ENCODE measurements at regions not wholly inside any gene's neighbourhood (a gene's known extent, or its start where the extent isn't known, plus 50 kb on each side); places are given as distances from the start of the nearest gene placed in this dataset.
A peak's percentile ranks its signal among the peaks of the same experiment; 100 is the strongest.
"Not testable (repeated sequence)": the region's sequence is repeated elsewhere in the genome, so short reads cannot be mapped to it uniquely, and the experiment has no call there.

DNA sequence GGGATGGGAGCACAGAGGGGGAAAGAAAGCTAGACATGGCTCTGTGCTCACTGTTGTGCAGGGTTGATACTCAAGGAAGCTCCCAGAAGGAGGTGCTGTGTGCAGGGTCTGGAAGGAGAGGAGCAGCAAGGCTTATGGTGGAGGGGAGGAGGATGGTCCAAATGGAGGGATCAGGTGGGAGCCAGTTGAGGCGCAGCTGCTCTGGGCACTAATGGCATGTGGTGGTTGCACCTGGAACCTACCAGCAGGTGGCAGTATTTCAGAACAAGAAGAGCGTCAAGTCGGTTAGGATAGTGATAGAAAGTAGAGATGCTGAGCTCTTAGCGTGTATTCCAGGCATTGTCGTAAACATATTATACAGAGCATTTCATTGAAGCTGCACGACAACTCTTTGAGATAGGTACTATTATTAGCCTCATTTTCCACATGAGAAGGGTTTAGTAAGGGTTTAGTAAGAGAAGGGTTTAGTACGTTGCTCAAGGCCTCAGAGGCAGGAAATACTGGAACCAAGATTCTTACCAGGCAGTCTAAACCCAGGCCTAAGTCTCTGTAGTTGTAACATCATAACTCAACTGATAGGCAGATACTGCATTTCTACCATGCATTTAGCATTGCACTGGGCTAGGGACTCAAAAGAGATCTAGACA, 223.7 kb downstream of the CYP26B1 start:
- DNase-seq (ENCODE audit: low spot score): peak; percentile 75

- no peak for DNase-seq (ENCODE audit: low spot score)
Observed at GRCh38 chr2:71923143-71923525, 224.5 kb downstream of the CYP26B1 start.

GRCh38 chr2:71922499-71923142, 225.0 kb downstream of the CYP26B1 start:
- DNase-seq (ENCODE audit: low spot score): no peak

- DNase-seq (ENCODE audit: low spot score): no peak
Observed at GRCh38 chr2:71922091-71922490, 225.6 kb downstream of the CYP26B1 start.

- DNase-seq (ENCODE audit: low spot score): not testable (repeated sequence)
Observed at GRCh38 chr2:71920819-71921218, 226.8 kb downstream of the CYP26B1 start.

GRCh38 chr2:71919708-71920107, 228.0 kb downstream of the CYP26B1 start:
- no peak for DNase-seq (ENCODE audit: low spot score)

GRCh38 chr2:71910277-71910676, 237.4 kb downstream of the CYP26B1 start:
- DNase-seq (ENCODE audit: low spot score): no peak

DNA sequence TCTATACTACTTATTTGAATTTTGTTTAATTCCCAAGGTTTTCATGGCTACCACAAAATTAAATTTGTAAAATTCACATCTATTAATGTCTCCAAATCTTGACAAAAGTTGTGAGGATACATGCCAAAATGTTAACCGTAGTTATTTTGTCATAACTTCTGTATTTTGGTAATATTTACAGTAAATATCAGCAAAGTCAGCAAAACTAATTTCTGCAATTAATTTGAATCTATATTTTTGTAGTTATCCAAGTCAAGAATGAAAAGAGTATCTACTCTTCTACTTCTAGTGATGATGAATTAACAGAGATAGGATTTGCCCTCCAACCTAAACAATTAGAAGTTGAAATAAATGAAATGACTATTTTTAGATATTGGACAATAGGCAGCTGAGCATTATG, 238.9 kb downstream of the CYP26B1 start:
- no peak for DNase-seq (ENCODE audit: low spot score)

GRCh38 chr2:71907503-71907902, 240.2 kb downstream of the CYP26B1 start:
- no peak for DNase-seq (ENCODE audit: low spot score)

DNA sequence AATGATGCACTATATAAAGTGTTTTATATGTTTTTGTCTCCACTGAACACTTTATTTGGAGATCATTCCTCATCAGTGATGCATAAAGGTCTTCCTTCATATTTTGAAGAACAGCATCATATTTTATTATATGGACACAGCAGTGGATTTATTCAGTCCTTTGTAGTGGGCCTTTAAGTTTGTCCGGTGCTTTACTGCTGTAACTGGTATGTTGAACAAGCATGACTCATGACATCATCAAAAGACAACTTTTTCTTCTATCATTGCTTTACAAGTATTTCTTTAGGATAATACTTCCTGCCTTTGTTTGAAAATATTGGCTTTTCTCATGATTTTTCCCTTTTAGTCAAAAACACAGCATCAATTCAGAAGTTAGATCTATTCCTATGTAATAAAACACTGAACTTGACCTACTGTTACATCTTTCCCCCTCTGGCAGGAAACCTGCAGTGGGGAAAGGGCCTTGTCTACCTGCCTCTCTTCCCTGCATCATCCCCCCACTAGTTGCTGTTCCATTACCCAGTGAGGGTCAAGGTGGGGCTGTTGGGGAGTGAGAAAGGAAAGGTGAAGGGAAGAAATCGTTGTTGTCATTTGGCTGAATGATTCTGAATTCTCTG, 241.2 kb downstream of the CYP26B1 start:
- DNase-seq (ENCODE audit: low spot score): no peak

- DNase-seq (ENCODE audit: low spot score): no peak
Observed at GRCh38 chr2:71905205-71905604, 242.5 kb downstream of the CYP26B1 start.

DNA sequence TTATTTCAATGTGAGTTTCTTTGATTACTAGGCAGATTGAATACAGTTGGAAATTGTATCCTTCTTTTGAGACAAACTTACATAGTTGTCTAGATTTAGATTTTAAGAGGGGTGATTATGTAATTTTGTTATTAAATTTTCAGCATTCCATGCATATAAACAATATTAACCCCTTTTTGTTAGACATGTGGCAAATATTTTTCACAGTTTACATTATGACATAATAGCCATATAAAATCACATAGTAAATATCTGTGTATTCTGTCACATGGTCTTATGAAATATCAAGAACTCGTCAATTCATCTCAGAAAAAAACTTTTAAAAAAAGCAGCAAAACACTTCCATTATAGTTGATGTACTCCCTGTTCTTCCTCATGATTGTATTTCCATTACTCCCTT, 243.8 kb downstream of the CYP26B1 start:
- no peak for DNase-seq (ENCODE audit: low spot score)

DNA sequence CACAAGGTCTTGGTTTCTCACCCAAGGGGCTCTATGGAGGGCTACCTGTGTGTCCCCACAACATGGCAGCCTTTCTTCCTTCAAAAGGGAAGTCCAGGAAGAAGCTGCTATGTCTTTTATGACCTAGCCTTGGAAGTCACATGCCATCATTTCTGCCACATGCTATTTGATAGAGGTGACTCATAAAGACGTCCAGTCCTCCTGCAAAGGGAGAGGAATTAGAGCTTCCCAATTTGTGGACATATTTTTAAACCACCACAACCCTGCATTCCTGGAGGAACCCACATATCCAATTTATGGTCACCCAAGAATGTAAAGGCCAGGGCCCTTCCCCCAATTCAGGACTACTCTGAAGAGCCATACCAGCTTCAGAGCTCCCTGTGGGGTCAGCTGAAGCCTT, 246.2 kb downstream of the CYP26B1 start:
- DNase-seq (ENCODE audit: low spot score): no peak

GRCh38 chr2:71898851-71899681, 248.6 kb downstream of the CYP26B1 start:
- no peak for DNase-seq (ENCODE audit: low spot score)

GRCh38 chr2:71898375-71898774, 249.3 kb downstream of the CYP26B1 start:
- no peak for DNase-seq (ENCODE audit: low spot score)

GRCh38 chr2:71897836-71898235, 249.8 kb downstream of the CYP26B1 start:
- no peak for DNase-seq (ENCODE audit: low spot score)

DNA sequence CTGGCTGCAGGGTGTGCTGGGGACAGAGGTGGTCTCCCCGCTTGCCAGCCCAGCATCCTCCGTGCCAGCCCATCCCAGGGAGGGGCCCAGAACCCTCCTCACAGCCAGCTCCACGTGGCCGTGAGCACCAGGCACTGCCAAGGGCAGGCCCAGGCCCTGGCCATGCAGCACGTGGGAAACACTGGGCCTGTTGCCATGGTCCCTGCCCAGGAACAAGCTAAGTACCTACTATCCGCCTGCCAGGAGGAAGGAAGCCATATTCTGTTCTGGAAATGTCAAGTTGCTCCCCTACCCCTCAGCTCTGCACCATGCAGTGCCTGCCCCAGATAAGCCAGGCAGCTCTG, 250.6 kb downstream of the CYP26B1 start:
- no peak for DNase-seq (ENCODE audit: low spot score)

GRCh38 chr2:71896385-71897136, 251.1 kb downstream of the CYP26B1 start:
- no peak for DNase-seq (ENCODE audit: low spot score)

DNA sequence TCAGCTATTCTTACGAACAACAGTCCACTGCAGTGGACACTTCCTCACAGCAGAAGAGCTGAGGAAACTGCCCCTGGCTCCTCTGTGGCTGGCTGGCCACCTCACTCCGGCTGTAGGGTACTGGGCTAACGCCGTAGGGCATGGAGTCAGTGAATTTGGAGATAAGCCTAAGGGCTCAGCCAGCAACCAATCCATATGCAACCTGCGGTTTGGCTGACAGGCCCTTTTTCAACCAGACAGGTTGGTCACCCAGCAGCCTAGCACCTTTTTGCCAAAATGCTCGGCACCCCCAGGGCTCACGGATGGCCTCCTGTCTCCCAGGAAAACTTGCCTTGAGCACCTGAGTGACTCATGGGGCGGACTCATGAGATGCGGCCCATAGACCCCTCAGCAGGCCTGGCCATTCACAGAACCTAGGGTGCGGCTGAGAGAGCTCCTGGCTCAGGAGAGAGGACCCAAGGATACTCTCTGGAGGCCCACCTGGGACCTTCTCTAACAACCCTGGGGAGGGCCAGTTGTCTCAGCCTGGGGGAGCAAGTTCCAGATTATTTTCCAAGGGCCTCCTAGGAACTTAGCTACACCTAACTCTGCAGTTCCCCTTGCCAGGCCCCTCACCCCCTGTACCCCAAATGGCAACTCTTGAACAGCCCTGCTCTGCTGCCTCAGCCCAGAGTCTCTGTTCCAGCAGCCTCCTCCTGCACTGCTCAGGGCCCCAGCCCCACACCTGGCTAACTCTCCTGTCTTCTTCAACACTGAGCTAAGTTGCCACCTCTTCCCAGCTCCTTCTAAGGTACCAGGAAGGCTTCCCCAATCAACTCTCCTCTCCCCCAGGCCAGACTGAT, 252.1 kb downstream of the CYP26B1 start:
- DNase-seq (ENCODE audit: low spot score): no peak

GRCh38 chr2:71894261-71894660, 253.4 kb downstream of the CYP26B1 start:
- no peak for DNase-seq (ENCODE audit: low spot score)

GRCh38 chr2:71893646-71894045, 254.0 kb downstream of the CYP26B1 start:
- no peak for DNase-seq (ENCODE audit: low spot score)
